NCI-H2029 treated with DMSO at 0.1 percent for 48 hours (cell line): ENCODE measurements at regions not wholly inside any gene's neighbourhood (a gene's known extent, or its start where the extent isn't known, plus 50 kb on each side); places are given as distances from the start of the nearest gene placed in this dataset.
"Not testable (repeated sequence)": the region's sequence is repeated elsewhere in the genome, so short reads cannot be mapped to it uniquely, and the experiment has no call there.

Experiments used
- DNase-seq: peaks from one replicate; lab custom pipeline; 2025; lab: John Stamatoyannopoulos, UW

GRCh38 chrX:46223499-46223898, 321.7 kb downstream of the ZNF674 start:
- not testable (repeated sequence) for DNase-seq

- DNase-seq: no peak
Measured at GRCh38 chrX:46220822-46221221, 324.4 kb downstream of the ZNF674 start.

GRCh38 chrX:46218373-46218772, 326.8 kb downstream of the ZNF674 start:
- DNase-seq: no peak

GRCh38 chrX:46216406-46216805, 328.8 kb downstream of the ZNF674 start:
- DNase-seq: no peak

- DNase-seq: no peak
Measured at GRCh38 chrX:46211079-46211478, 334.1 kb downstream of the ZNF674 start.

GRCh38 chrX:46209768-46210167, 335.5 kb downstream of the ZNF674 start:
- DNase-seq: no peak

- no peak for DNase-seq
Measured at GRCh38 chrX:46209037-46209436, 336.2 kb downstream of the ZNF674 start.

GRCh38 chrX:46208225-46208854, 336.9 kb downstream of the ZNF674 start:
- no peak for DNase-seq

- DNase-seq: no peak
Measured at GRCh38 chrX:46204721-46205422, 340.3 kb downstream of the ZNF674 start.

- no peak for DNase-seq
Measured at GRCh38 chrX:46202733-46203514, 342.3 kb downstream of the ZNF674 start.

GRCh38 chrX:46200413-46200812, 344.8 kb downstream of the ZNF674 start:
- DNase-seq: no peak

- DNase-seq: no peak
Measured at GRCh38 chrX:46198858-46199257, 346.4 kb downstream of the ZNF674 start.

GRCh38 chrX:46186811-46187106, 358.5 kb downstream of the ZNF674 start:
- not testable (repeated sequence) for DNase-seq

GRCh38 chrX:46185923-46186810, 359.1 kb downstream of the ZNF674 start:
- DNase-seq: no peak

GRCh38 chrX:46184749-46185148, 360.5 kb downstream of the ZNF674 start:
- no peak for DNase-seq

GRCh38 chrX:46180258-46180687, 364.9 kb downstream of the ZNF674 start:
- no peak for DNase-seq

- DNase-seq: peak; percentile 15
Measured at GRCh38 chrX:46179748-46180147, 365.5 kb downstream of the ZNF674 start.

- no peak for DNase-seq
Measured at GRCh38 chrX:46178763-46179162, 366.5 kb downstream of the ZNF674 start.

- DNase-seq: no peak
Measured at GRCh38 chrX:46173159-46173558, 372.1 kb downstream of the ZNF674 start.

- not testable (repeated sequence) for DNase-seq
Measured at GRCh38 chrX:46171457-46171856, 373.8 kb downstream of the ZNF674 start.

GRCh38 chrX:46169808-46170207, 375.4 kb downstream of the ZNF674 start:
- no peak for DNase-seq

GRCh38 chrX:46168254-46168653, 377.0 kb downstream of the ZNF674 start:
- no peak for DNase-seq
